ENCODE measurements at regions not wholly inside any gene's neighbourhood (a gene's known extent, or its start where the extent isn't known, plus 50 kb on each side); places are given as distances from the start of the nearest gene placed in this dataset.

DNA sequence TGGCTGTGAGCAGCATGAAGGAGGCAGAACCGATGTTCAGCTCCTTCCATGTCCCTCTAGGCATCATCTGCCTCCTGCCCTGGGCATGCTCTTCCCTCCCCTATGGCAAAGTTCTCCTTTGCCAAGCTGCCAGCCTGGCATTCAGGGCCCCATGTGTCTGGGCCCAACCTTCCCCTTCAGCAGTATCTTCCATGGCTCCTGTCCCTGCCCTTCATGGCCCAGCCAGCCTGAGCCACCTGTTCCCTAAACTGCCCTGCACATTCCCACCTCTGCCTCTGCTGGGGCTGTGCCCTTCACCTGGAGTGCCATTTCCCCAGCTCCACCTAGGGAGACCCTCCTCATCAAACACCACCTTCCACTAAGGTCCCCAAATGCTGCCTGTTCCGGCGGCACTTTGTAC, 74.0 kb upstream of the TCL1A start:
- TF ChIP-seq KDM5A (IDR thresholded peaks at IDR 0.05; ENCODE audit: low read length) (no peak), SIN3A (conservative IDR thresholded peaks at IDR 0.05 in 1 of 2, IDR thresholded peaks at IDR 0.05 in 1 of 2; ENCODE audit: low read depth in 1 of 2, low read length in 2 of 2) (no peak), CREB1 (IDR thresholded peaks at IDR 0.05) (no peak), POLR2A (IDR thresholded peaks at IDR 0.05; ENCODE audit: control extremely low read depth in 1 of 2, low read depth in 2 of 2, low read length in 2 of 2) (no peak), YY1 (IDR thresholded peaks at IDR 0.05; ENCODE audit: low read depth, low read length) (no peak), EZH2 (IDR thresholded peaks at IDR 0.05; ENCODE audit: low read depth, low read length, severe bottlenecking) (no peak), NRF1 (IDR thresholded peaks at IDR 0.05; ENCODE audit: low read depth, low read length) (no peak), RAD21 (IDR thresholded peaks at IDR 0.05 in 1 of 2, conservative IDR thresholded peaks at IDR 0.05 in 1 of 2; ENCODE audit: low read depth in 2 of 2, low read length in 2 of 2) (no peak), EP300 (IDR thresholded peaks at IDR 0.05; ENCODE audit: borderline replicate concordance in 1 of 2, low read depth in 2 of 2, low read length in 2 of 2) (no peak), BRCA1 (IDR thresholded peaks at IDR 0.05; ENCODE audit: low read depth, low read length) (no peak), CBX5 (IDR thresholded peaks at IDR 0.05; ENCODE audit: low read depth, low read length) (no peak)
- TF ChIP-seq, protein P1, sequence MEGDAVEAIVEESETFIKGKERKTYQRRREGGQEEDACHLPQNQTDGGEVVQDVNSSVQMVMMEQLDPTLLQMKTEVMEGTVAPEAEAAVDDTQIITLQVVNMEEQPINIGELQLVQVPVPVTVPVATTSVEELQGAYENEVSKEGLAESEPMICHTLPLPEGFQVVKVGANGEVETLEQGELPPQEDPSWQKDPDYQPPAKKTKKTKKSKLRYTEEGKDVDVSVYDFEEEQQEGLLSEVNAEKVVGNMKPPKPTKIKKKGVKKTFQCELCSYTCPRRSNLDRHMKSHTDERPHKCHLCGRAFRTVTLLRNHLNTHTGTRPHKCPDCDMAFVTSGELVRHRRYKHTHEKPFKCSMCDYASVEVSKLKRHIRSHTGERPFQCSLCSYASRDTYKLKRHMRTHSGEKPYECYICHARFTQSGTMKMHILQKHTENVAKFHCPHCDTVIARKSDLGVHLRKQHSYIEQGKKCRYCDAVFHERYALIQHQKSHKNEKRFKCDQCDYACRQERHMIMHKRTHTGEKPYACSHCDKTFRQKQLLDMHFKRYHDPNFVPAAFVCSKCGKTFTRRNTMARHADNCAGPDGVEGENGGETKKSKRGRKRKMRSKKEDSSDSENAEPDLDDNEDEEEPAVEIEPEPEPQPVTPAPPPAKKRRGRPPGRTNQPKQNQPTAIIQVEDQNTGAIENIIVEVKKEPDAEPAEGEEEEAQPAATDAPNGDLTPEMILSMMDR (IDR thresholded peaks at IDR 0.05; ENCODE audit: control extremely low read depth in 1 of 3, insufficient read depth in 1 of 3, low read depth in 1 of 3, low read length in 3 of 3): no peak
- TF ChIP-seq, protein P2, sequence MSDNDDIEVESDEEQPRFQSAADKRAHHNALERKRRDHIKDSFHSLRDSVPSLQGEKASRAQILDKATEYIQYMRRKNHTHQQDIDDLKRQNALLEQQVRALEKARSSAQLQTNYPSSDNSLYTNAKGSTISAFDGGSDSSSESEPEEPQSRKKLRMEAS (IDR thresholded peaks at IDR 0.05): no peak

Data from H1 (cell line).